ENCODE measurements at regions not wholly inside any gene's neighbourhood (a gene's known extent, or its start where the extent isn't known, plus 50 kb on each side); places are given as distances from the start of the nearest gene placed in this dataset.

DNA sequence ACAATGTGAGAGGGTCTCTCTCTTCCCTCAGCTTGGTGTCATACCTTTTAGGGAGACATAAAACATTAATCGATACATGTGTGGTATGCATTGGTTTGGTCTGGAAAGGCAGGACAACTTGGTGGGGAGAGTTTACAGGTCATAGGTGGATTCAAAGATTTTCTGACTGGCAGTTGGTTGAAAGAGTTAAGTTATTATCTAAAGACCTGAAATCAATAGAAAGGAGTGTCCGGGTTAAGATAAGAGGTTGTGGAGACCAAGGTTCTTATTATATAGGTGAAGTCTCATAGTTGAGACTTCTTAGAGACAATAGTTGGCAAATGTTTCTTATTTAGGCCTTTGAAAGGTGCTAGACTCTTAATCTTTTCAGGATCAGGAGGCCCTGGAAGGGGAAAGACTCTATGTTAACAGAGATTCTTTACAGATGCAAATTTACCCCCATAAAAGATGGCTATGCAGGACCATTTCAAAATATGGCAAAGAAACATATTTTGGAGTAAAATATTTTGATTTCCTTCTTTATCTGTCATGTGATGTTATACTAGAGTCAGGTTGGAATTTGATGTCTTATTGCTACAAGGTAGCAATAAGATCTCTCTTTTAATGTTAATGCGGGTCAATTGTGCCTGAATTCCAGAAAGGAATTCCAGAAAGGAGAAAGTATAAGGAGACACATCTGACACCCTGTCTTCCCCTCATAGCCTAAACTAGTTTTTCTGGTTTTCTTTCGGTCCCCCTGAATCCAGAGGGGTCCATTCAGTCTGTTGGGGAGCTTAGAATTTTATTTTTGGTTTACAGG is 59.2 kb upstream of the RCBTB2 start:
- DNase-seq (ENCODE audit: low read depth): no peak
- no peak overlapping the region for H3K4me3 ChIP-seq (ENCODE audit: control insufficient read depth, low read depth, low read length)
- TF ChIP-seq, protein P1, sequence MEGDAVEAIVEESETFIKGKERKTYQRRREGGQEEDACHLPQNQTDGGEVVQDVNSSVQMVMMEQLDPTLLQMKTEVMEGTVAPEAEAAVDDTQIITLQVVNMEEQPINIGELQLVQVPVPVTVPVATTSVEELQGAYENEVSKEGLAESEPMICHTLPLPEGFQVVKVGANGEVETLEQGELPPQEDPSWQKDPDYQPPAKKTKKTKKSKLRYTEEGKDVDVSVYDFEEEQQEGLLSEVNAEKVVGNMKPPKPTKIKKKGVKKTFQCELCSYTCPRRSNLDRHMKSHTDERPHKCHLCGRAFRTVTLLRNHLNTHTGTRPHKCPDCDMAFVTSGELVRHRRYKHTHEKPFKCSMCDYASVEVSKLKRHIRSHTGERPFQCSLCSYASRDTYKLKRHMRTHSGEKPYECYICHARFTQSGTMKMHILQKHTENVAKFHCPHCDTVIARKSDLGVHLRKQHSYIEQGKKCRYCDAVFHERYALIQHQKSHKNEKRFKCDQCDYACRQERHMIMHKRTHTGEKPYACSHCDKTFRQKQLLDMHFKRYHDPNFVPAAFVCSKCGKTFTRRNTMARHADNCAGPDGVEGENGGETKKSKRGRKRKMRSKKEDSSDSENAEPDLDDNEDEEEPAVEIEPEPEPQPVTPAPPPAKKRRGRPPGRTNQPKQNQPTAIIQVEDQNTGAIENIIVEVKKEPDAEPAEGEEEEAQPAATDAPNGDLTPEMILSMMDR (conservative IDR thresholded peaks at IDR 0.05; ENCODE audit: control insufficient read depth, insufficient read depth, low read depth, low read length): no peak

DNA sequence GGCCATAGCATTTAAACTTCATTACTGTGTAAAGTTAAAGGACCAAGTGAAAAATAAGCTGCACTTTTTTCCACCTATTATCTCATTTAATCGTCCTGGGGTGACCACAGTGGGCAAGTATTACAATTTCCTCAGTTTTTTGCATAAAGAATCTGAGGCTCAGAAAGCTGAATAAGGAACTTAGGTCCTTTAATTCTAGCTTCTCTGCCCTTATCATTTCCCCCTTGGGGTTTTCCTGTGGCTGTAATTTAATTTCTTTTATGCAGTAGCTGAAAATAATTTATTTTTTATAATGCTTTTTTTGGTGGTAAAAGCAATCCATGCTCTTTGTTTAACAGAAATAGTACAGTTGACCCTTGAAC is 59.8 kb upstream of the RCBTB2 start:
- TF ChIP-seq, protein P1 (conservative IDR thresholded peaks at IDR 0.05; ENCODE audit: control insufficient read depth, insufficient read depth, low read depth, low read length): no peak
- H3K4me3 ChIP-seq (ENCODE audit: control insufficient read depth, low read depth, low read length): no peak overlapping the region
- no peak for DNase-seq (ENCODE audit: low read depth)

DNA sequence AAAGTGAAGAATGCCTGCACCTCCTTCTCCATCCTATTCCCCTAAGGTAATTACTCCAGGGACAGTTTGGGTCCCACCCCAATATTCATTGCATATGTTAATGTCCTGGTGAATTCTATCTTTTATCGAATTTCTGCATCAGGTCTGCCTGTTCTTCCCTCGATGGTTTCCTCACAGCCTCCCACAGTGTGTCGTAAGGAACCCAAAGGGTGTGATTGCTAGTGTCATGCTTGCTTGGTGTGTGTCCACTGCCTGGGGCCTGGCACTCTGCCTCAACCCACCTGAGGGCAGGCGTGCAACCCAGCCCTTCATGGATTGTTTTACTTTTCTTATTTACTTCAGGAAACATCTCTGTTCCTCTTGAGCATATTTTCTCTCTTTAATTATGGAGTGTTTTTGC is 60.2 kb upstream of the CYSLTR2 start:
- no peak overlapping the region for H3K4me3 ChIP-seq (ENCODE audit: control insufficient read depth, low read depth, low read length)
- TF ChIP-seq, protein P1 (conservative IDR thresholded peaks at IDR 0.05; ENCODE audit: control insufficient read depth, insufficient read depth, low read depth, low read length): no peak
- DNase-seq (ENCODE audit: low read depth): no peak

DNA sequence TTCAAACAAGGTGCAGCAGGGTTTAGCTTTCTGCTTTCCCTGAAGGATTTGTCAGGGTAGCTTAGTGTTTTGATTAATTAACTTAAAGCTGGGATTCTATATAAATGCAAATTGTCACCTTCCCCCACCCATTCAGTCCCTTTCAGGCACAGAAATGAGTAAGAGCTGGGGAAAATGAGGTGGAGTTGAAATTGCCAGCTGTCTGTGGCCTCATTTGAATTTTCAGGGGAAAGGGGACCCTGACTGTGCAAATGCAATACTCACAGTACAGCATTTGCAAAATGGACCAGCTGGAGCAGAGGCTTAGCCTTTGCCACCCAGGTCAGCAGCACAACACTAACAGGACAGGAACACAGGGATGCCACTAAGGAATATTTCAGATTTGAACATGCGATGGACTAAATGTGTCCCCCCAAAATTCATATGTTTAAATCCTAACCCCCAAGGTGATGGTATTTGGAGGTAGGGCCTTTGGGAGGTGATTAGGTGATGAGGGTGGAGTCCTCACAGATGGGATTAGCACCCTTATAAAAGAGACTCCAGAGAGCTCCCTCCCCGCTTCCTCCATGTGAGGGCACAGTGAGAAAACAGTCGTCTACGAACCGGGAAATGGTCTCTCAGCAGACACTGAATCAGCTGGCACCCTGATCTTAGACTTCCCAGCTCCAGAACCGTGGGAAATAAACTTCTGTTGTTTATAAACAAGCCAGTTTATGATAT is 59.5 kb upstream of the CYSLTR2 start:
- H3K4me3 ChIP-seq (ENCODE audit: control insufficient read depth, low read depth, low read length): no peak overlapping the region
- DNase-seq (ENCODE audit: low read depth): no peak
- TF ChIP-seq, protein P1 (conservative IDR thresholded peaks at IDR 0.05; ENCODE audit: control insufficient read depth, insufficient read depth, low read depth, low read length): no peak

DNA sequence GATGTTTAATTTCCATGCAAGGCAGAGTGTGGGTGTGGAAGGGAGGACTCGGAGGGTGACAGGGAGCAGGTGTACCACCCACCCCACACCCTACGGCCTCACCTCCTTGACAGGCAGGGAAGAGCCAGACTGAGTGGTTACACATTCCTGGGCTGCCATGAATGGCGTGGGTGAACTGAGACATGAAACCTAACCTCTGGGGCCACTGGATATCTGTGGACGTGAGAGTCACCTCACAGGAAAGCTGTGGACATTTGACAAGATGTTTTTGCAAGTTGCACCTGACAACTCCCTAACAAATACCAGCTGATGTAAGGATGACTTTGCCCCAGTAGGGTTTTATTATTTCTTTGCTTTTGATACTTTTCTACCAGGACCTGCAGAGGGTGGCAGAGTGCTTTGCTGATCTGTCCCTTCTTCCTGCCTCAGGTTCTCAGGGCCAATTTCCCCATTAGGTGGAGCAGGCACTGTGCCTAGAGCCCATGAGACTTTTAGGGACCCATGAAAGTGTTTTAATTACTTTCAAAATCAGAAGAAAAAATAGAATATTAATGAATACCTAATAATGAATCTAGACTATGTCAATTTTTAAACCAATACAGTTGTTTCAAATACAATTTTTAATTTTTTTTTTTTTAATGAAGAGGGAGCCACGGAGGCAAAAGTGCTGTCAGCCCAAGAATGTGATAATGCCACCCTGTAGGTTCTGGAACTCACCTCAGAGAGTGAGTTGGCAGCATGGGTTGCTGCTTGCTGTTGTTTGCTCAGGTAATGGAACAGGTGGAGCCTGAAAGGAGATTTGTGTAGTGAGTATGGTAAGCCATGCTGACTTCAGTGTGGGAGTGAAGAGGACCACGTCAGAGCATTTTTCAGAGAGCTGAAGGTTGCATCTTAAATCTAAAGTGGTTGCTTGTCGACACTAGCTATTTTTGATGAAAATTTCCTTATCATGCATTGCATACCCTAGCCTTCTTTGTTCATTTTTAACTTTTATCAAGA is 58.0 kb upstream of the CYSLTR2 start:
- peak; percentile 74 for DNase-seq (ENCODE audit: low read depth)
- TF ChIP-seq, protein P1 (conservative IDR thresholded peaks at IDR 0.05; ENCODE audit: control insufficient read depth, insufficient read depth, low read depth, low read length): peak; percentile 80
- H3K4me3 ChIP-seq (ENCODE audit: control insufficient read depth, low read depth, low read length): no peak overlapping the region
